CD4-positive, alpha-beta T cell treated with Interleukin-4 for 1 hour (primary cell): ENCODE measurements at regions not wholly inside any gene's neighbourhood (a gene's known extent, or its start where the extent isn't known, plus 50 kb on each side); places are given as distances from the start of the nearest gene placed in this dataset.

Source experiments
- DNase-seq, 2 donors: peaks; one replicate each; pipeline ENCODE4 v3.0.0-alpha.2; 2020 to 2022

- DNase-seq: no peak
These were observed 427.9 kb upstream of the B3GALT2 start for GRCh38 chr1:193614275-193614674.

GRCh38 chr1:193613041-193613440 is 426.6 kb upstream of the B3GALT2 start:
- DNase-seq: no peak

DNA sequence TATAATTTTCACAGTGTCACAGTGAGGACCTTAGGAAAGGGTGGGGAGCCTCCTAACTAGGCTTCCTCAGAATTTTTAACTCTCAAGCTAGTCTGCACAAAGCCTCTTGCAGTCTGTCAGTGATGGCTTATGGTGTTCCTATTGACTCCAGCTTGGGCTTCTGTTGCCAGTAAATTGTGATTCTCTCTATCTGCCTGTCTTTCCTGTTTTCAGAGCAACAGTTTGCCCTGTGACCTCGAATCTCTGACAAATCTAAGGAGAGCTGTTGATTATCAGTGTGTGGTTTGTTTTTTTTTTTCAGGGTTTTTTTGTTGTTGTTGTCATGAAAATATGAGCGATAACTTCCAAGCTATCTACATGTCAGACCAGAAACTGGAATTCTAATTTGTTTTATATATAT is 423.2 kb upstream of the B3GALT2 start:
- DNase-seq: peak in 1 of 2 donors; percentile 17

DNA sequence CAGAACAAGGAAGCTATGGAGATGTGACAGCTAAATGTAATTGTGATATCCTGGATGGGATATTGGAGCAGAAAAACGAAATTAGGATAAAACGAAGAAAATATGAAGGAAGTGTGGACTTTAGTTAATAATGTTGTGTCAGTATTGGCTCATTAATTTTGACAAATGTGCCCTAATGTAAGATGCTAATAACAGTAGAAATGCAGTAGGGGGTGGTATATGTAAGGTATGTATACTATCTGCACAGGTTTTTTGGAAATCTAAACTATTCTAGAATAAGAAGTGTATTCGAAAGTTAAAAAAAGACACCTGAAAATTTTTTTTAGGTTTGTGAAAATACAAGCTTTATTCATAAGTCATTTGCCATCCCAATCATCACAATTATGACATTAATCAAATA is 421.4 kb upstream of the B3GALT2 start:
- no peak for DNase-seq

- DNase-seq: no peak
These were observed 419.6 kb upstream of the B3GALT2 start for GRCh38 chr1:193606035-193606434.

GRCh38 chr1:193602705-193603104 is 416.3 kb upstream of the B3GALT2 start:
- DNase-seq: no peak

GRCh38 chr1:193593147-193593885 is 406.9 kb upstream of the B3GALT2 start:
- no peak for DNase-seq

DNA sequence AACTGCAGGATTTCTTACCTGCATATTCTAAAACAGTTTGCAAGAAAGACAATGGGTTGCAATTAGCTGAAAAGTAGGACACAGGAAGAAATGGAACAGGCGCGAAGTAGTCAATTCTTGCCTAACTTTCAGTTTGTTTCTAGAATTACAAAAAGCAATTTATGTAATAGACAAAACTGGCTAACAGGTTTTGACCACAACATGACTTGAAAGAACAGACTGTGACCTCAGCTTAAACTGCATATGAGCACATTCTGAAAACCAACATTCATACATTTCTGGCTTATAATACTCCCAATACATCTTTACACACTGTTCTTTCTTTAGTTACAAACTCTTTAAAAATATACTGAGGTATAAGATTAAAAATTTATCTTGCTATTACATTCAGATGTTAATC is 405.9 kb upstream of the B3GALT2 start:
- peak in 1 of 2 donors; percentile 43 for DNase-seq

- no peak for DNase-seq
These were observed 403.7 kb upstream of the B3GALT2 start for GRCh38 chr1:193590102-193590501.

DNA sequence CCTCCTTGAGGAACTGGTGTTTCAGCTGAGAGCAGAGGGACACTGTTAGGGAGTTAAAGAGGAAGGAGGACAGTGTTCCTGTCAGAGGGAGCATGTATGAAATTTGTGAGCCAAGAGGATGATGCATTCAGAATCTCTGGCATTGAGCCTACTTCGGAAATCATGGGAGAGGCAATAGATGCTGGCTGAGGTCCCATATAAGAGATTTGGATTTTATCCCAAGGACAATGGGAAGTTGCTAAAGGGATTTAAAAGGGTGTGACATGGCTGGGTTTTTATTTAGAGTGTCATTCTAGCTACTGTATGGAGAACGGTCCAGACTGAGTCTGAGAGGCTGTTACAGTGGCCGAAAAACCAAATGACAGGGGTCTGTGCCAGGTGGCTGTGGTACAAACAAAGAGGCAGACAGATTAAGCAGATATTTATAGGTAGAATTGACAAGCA is 403.2 kb upstream of the B3GALT2 start:
- DNase-seq: no peak

- DNase-seq: no peak
These were observed 402.1 kb upstream of the B3GALT2 start for GRCh38 chr1:193588311-193589082.

DNA sequence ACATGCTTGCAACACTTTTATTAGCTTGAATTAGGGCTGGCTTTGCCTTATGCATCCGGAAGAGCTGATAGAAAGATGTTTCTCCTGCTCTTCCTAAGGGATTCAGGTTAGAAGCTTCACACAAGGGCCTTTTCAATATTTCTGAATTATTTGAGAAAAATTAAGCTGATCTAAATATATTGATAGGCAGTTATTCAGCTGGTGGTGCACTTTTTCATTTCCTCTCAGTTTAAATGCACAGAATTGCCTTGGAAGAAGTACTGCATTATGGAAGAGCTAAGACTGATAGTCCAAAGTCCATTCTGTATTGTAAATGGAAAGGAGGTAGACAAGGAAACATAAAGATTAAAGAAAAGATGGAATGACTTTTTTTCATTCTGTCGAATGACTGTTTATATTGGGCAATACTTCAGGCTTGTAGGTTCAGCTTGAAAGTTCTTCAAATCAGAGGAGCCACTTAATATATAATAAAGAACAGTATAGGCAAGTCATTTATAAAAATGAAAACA is 398.4 kb upstream of the B3GALT2 start:
- DNase-seq: no peak

GRCh38 chr1:193581341-193581740 is 394.9 kb upstream of the B3GALT2 start:
- no peak for DNase-seq

DNA sequence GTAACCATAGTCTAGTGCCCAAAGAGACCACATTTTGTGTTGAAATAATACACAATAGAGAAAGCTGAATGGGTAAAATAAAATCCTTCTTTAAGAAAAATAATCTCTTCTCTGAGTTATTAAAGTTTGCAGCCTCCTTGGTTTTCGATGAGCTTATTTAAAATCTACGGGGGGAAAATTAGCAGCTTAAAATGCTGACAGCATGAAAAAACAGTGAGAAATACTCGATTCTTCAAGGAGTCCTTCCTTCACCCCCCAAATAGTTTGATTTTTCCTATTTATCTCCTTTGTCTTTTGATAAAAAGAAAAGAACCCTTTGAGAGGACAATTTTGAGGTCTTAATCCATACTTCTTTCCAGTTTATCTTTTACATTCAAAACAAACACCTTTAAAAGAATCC is 394.0 kb upstream of the B3GALT2 start:
- no peak for DNase-seq

GRCh38 chr1:193579323-193579722 is 392.9 kb upstream of the B3GALT2 start:
- no peak for DNase-seq

DNA sequence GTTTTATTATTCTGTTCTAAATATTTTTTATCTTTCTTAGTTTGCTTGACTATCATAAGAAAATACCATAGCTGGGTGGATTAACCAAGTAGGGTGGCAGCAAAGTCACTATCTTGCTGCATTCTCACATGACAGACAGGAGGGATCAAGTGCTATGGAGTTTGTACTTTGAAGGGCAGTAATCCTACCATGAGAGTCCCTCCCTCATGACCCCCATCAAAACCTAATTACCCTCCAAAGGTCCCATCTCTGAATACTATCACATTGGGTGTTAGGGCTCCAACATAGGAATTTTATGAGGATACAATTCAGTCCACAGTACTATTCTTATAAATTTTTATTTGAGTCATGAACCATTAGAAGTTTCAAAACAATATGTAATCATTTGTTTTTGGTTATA is 388.5 kb upstream of the B3GALT2 start:
- no peak for DNase-seq

DNA sequence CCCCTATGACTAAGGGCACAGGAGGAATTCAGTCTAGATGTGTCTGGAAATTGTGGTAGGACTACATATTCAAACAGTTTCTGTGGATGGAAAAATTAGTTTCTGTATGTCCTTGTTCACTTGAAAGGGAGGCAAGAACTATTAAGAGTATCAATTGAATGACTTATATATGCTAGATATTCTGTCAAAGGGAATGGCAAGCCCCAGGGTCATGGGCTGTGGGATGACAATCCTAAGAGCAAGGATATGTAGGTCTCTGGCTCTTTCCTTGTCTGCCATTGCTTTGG is 383.5 kb upstream of the B3GALT2 start:
- no peak for DNase-seq

GRCh38 chr1:193569096-193569982 is 382.9 kb upstream of the B3GALT2 start:
- peak in 1 of 2 donors; percentile 64 for DNase-seq

DNA sequence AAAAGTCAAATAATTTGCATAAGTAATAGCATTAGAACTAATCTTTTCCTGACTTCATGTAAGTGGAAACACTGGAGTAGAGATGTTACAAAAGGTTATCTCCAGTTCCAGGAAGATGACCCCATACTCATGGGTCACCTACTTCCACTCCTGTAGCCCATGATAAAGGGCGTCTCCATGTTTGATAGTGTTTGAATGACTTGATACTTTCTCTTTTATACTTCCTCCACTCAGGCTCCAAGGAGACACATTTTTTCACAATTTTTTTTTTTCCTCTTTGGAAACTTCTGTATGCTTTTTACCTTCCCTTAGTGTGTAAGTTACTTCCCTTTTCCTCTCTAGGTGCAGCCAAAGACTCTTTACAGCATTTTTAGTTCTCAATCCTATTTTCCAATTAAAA is 382.1 kb upstream of the B3GALT2 start:
- DNase-seq: no peak

DNA sequence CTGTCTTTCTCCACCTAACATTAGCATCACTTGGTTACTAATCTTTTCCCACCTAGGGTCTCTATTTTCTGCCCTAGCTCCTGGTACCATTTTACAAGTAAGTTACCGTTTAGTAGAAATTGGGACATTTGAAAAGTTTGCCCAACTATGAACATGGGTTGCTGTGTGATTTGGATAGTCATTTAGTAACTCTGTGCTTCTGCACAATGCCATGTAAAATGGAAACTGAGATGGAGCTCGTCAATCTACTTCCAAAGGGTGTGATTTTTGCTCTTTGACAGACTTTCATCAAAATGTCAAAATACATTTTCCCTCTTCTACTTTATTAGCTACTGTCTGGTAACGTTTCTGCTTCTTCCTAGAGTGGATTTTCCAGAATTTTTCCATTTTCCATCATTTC is 381.5 kb upstream of the B3GALT2 start:
- DNase-seq: no peak

GRCh38 chr1:193566735-193567134 is 380.3 kb upstream of the B3GALT2 start:
- DNase-seq: no peak

DNA sequence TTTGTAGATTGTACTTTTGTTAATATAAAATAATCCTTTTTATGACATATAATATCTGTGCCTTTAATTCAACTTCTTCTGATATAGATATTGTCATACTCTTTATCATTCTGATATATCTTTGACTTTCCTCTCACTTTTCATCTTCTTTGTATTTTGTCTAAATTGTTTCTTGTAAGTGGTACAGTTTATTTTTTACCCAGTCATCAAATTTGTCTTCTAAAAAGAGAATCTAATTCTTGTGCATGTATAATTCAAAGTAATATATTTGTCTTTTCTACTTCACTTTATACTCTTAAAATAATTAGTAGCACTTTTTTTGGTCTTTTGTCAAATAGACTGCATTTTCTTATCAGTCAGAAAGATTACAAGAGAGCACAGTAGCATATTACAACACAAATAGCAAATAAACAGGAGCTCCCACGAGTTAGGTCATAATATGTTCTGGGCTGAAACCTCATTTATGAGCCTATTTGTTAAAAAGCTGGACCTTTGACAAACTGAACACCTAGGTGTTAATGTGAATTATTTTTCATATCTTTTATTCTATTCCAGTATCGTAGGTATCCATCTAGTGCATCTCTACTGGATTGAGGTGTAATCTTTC is 379.7 kb upstream of the B3GALT2 start:
- no peak for DNase-seq

DNA sequence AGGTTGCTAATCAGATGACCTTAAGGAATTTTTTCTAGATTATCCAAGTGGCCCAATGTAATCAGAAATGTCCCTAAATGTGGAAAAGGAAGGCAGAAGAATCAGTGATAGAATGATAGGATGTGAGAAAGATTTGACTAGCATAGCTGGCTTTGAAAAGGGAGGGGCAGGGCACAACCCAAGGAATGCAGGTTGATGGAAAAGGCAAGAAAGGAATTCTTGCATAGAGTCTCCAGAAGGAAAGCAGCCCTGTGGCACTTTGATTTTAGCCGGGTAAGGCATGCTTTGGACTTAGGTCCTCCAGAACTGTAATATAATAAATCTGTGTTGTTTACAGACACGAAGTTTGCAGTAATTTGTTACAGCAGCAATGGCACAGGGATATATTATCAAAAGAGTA is 375.7 kb upstream of the B3GALT2 start:
- no peak for DNase-seq
